Stimulated activated CD8-positive, alpha-beta memory T cell treated with anti-CD3 and anti-CD28 coated beads, Interleukin-15, amount 100 ng/mL, for 24 hours (primary cell): ENCODE measurements at regions not wholly inside any gene's neighbourhood (a gene's known extent, or its start where the extent isn't known, plus 50 kb on each side); places are given as distances from the start of the nearest gene placed in this dataset.
"Not testable (repeated sequence)": the region's sequence is repeated elsewhere in the genome, so short reads cannot be mapped to it uniquely, and the experiment has no call there.

Source experiments
- DNase-seq: peaks from one replicate; pipeline ENCODE4 v3.0.0-alpha.2; 2020; ENCODE audit warnings: low read depth

DNA sequence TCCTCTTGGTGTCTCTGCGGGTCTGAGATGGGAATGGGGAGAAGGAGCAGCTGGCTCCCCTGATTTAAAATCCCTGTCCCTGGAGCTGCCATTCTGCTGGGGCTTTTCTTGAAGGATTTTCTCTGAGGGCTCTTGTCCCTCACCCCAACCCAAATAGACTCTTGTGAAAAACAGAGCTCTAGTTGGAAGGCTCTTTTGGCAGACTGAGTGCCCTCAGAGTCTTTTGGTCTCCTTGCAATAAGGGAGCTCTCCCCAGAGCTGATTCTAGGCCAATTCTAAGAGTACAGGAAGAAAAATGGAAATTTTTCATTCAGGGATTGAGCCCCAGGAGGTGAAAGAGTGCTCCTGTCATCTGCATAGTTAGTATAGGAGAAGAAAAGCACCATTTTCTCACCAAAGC, 238.3 kb downstream of the COG6 start:
- no peak for DNase-seq

- DNase-seq: no peak
Observed at GRCh38 chr13:39894586-39894985, 239.1 kb downstream of the COG6 start.

DNA sequence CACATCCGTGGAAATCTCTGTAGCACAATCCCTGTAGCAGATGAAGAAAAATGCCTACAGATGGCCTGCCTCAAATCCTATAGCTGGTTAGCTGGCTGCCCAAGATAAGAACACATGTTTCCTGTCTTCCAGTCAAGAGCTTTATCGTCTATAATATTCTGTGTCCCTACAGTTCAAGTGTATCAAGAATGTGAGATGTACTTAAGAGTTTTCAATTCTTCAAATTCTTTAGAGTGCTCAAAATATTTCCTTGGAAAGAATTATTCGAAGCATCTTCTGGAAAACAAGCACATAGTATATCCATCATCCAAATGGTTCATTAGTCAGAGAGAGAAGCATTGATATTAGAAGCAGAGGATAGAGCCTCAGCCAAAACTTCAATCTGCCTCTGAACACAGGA, 239.8 kb downstream of the COG6 start:
- no peak for DNase-seq

GRCh38 chr13:39897636-39898035, 242.2 kb downstream of the COG6 start:
- no peak for DNase-seq

GRCh38 chr13:39900106-39900750, 244.8 kb downstream of the COG6 start:
- DNase-seq: no peak

GRCh38 chr13:39904959-39905358, 249.5 kb downstream of the COG6 start:
- DNase-seq: no peak

DNA sequence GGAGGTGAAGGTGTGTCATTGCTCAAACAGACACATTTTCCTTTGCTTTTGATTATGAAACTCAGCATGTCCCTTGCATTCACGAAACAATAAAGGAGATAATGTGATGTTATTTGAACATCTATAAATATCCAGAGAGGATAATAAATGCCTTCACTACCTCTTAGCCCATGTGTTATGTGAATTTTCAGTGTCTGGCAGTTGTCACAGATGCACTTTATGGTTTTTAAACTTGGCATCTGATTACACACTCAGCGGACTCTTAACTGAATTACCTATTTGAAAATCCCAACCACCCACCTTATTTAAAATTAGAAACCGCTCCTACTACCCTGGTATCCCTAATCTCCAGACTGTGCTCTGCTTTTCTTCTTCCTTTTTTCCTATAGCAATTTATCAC, 254.2 kb downstream of the COG6 start:
- DNase-seq: no peak

DNA sequence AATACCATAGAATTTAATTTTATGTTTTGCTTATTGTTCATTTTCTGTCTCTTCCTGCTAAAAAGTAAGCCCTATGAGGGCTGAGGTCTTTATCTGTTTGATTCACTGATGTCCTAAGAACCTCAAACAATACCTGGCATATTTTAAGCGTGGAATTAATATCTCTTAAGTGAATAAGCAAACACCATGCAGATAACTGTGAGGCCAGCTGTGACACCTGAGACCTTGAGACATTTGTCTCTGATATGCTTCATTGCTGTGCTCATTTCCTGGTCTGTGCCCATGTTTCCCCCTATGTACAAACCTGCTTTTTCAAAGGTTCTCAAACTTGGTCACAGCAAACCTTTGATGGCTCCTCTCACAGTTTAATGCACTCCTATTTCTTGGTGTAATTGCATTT, 254.6 kb downstream of the COG6 start:
- no peak for DNase-seq

GRCh38 chr13:39910833-39911232, 255.4 kb downstream of the COG6 start:
- DNase-seq: no peak

DNA sequence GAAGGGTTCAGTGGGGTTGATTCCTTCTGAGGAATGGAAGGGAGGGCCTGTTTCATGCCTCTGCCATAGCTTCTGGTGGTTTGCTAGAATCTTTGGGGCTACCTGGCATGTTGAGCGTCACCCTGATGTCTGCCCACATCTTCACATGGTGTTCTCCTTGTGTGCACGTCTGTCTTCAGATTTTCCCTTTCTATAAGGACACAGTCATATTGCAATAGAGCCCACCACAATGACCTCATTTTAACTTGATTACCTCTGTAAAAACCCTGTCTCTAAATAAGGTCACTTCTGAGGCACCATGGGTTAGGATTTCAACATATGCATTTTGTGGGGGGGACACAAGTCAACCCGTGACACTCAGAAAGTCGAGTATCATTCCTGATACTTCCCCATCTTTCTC, 257.9 kb downstream of the COG6 start:
- no peak for DNase-seq

DNA sequence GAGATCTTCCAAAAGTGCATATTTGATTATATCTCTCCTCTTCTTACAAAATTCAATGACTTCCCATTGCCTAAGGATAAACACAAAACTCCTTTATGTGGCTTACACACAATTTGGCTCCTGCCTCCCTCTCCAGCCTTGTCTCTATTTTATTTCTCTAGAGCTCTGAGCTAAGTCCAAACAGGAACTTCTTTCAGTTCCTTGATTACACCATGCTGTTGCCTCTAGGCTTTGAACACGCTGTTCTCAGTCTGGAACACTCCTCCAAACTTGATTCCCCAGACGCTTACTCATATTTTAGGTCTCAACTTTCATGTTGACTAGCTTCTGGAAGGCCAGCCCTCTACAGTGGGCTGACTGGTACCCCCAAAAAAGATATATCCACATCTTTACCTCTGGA, 258.5 kb downstream of the COG6 start:
- no peak for DNase-seq

- no peak for DNase-seq
Observed at GRCh38 chr13:39915418-39915817, 260.0 kb downstream of the COG6 start.

DNA sequence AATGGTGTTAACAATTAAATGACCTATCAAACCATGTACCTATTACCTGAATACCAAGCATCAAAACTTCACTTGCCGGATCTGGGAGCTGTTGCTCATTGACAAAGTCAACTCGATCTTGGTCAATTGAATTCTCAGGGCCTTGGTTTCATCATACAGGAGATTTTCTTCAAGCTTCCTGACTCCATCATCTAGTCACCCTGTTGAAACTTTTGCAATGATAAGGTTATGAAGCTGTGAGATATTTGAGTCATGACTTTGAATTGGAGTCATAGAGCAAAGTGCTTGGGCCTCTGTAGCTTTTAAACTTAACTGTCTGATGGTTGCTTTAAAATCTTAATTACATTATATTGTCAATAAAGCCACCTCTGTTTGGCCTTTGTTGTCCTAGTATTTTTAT, 260.9 kb downstream of the COG6 start:
- no peak for DNase-seq

- DNase-seq: no peak
Observed at GRCh38 chr13:39918620-39919236, 263.3 kb downstream of the COG6 start.

- no peak for DNase-seq
Observed at GRCh38 chr13:39920613-39921012, 265.2 kb downstream of the COG6 start.

- no peak for DNase-seq
Observed at GRCh38 chr13:39926345-39926744, 270.9 kb downstream of the COG6 start.

- DNase-seq: no peak
Observed at GRCh38 chr13:39928261-39928660, 272.8 kb downstream of the COG6 start.

DNA sequence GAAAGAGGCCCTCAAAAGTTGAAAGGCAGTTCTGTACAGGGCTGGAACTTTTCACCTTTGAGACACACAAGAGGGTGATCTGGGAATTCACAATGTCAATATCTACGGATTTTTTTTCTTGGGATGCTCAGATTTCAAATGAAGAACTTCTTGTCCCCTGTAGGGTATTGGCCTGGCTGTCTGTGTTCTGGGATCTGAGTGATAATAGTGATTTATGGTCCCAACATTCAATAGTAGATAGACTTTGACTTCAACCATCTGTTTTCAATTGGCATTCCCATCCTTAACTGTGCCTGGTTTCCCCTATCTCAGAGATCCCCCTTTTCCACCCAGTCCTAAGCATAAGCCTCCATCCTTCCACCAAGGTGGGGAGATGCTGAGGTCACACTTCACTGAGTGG, 274.1 kb downstream of the COG6 start:
- no peak for DNase-seq

DNA sequence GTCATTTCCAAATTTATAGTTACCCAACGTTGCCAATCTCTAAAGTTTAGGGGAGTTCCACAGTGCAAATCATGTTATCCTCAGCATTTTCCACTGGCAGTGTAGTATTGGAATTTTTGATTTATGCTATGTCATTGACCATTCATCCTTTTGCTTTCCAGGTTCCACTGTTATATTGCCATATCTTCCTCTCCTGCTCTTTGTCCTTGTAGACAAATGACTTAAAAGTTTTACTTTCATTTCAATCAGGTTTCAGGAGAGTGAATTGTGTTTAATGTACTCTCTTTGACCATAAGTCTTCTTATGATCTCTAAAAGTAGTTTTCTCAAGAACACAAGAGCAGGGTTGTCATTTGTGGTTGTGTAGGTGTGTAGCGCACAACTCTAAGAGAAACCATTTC, 274.6 kb downstream of the COG6 start:
- DNase-seq: no peak

- DNase-seq: no peak
Observed at GRCh38 chr13:39930544-39931444, 275.3 kb downstream of the COG6 start.

GRCh38 chr13:39931505-39931904, 276.0 kb downstream of the COG6 start:
- DNase-seq: no peak

DNA sequence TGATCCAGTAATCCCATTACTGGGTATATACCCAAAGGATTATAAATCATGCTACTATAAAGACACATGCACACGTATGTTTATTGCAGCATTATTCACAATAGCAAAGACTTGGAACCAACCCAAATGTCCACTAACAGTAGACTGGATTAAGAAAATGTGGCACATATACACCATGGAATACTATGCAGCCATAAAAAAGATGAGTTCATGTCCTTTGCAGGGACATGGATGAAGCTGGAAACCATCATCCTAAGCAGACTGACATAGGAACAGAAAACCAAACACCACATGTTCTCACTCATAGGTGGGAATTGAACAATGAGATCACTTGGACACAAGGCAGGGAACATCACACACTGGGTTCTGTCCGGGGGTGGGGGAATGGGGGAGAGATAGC, 277.1 kb downstream of the COG6 start:
- not testable (repeated sequence) for DNase-seq

DNA sequence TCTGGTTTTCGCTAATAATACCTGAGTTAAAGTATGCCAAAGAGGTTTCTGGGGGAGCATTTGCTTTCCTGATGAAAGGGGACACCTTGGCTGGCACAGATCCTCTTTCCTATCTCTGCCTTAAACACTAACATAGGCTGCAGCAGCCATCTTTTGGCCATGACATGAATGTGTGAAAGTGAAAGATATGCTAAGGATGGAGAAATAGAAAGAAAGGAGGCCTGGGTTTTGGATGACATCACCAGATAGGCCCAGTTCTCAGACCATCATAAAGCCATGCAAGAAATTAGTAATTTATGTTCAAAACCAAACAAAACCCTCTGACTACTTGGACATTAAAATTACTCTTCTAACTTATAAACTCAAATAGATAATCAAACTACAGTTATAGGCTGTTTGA, 279.7 kb downstream of the COG6 start:
- DNase-seq: no peak
